Activated CD8-positive, alpha-beta memory T cell treated with anti-CD3 and anti-CD28 coated beads, Interleukin-2, amount 50 U/mL, for 1 hour (primary cell): ENCODE measurements at regions not wholly inside any gene's neighbourhood (a gene's known extent, or its start where the extent isn't known, plus 50 kb on each side); places are given as distances from the start of the nearest gene placed in this dataset.

Source experiments
- DNase-seq: peaks from one replicate; pipeline ENCODE4 v3.0.0-alpha.2; 2020; ENCODE audit errors: extremely low read depth

DNA sequence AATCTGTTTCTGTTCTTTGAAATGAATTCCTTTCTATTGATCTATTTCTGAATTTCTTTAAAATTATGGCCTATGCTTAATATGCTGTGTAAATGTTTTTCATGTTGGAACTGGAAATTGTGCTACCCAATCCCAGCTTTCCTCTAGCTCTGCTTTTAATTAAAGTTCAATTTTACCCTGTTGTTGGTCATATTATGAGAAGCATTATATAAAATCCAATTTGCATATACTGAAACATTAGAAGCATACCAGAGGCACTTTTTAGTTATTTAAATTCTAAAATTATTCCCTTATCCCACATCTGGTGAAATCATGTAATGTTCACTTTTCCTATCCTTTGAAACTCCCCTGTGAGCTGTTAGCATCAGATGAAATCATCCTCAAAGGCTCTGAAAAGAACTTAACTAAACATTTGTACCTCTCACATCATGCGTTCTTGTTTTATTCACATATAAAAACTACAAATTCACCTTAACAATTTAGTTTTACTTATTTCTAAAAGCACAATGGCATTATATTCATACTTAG, 160.6 kb upstream of the COL21A1 start:
- DNase-seq: no peak

DNA sequence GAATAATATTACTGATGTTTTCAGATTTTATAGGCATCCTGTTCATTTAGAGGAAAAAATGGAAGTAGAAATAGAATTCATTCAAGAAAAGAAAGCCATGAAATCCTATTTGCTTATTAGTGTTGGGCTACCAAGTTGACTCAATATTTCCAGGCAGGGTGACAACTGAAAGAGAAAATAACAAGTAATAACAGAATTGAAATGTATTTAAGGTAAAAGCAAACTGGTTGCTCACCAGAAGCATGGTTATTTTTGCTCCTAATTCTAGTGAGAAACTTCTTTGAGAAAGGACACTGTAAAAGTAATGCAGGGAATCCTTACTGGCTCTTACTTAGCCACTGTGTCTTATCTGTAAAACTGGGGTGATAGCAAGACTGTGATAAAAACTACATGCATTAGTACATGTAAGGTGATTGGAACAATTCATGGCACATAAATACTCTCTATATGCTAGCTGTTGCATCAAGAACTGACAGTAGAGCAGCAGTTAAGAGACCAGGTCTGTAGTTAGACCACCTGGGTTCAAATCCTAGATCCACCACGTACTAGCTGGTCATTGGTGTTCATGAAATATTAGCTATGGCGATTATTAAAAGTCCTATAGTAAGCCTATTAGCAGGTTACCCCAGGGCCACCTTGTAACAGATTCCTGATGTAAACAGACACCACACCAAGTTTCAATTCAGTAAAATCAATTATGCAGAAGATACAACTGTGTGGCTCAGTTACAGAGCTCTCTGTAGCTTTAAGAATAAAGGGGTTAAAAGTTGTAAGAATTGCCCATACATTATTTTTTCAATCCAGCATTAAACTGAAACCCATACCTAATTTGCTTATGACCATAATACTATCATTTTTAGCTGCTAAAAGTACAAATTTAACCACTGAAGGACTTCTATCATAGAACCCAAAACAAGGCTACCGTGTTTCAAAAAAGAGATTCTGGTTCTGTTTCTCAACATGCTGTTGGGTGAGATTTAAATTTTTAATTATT, 159.2 kb upstream of the COL21A1 start:
- no peak for DNase-seq

DNA sequence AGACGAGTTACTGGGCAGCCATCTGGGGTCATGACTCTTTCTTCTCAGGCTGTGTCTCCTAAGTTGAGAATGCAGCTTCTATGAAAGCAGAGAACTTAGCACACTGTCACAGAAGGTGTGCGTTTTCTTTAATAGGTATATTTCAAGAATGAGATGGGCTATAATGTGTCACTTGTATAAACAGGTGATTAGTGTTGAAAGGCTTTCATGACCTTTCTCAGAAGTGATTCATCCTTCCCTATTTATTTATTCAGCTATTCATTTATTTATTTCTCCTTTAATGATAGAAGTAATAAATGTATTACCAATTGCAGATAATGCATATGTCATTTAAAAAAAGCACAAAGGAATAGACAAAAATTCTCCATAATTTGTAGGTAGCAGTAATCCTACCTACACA, 157.2 kb upstream of the COL21A1 start:
- no peak for DNase-seq

DNA sequence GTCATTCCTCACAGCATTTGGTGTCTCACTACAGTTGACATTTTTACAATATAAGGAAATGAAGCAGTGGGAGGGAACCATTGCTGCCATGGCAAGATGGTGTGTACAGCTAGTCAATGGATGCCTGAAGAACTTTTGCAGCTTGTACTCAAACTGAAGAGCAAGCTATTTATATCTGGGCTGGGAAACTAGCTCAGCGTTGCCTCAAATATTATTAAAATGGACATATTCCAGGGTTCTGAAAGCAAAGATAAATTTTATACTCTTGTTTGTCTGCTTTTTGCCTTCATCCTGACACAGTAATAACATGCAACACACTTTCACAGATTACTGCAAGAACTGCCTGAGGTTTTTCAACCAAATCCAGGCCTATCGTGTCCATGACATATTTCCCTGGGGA, 156.4 kb upstream of the COL21A1 start:
- no peak for DNase-seq

DNA sequence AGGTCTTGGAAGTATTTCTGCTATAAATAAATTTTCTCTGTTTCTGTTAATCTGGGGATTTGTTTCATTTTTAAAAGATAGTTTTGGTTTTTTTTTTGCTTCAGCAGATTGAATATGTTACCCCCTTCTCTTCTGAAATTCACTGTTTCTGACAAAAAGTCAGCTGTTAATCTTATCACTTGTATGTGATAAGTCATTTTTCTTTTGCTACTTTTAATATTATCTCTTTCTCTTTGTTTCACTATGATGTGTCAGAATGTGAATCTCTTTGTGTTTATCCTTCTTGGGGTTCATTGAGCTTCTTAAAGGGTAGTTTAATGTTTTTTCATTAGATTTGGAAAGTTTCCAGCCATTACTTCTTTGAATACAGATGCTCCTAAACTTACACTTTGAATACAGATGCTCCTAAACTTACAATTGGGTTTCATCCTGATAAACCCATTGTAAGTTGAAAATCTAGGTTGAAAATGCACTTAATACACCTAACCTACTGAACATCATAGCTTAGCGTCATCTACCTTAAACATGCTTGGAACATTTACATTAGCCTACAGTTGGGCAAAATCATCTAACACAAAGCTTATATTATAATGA, 154.2 kb upstream of the COL21A1 start:
- no peak for DNase-seq

DNA sequence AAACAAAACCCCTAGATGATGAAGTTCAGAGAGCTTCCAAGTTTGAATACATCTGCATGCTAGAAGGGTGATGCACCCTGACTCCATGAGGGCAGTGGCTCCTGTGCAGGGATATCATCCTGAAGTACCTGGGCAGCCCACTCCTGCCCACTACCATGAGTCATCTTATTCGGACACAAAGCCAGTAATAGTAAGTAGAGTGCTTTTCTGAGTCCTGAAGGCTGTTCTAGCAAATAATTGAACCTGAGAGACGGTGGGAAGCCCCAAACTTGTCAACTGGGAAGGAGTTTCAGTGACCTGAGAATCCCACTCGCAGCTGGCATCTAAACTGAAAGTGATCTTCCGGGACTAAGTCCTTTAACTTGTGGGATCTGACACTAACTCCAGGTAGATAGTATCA, 152.9 kb upstream of the COL21A1 start:
- no peak for DNase-seq

DNA sequence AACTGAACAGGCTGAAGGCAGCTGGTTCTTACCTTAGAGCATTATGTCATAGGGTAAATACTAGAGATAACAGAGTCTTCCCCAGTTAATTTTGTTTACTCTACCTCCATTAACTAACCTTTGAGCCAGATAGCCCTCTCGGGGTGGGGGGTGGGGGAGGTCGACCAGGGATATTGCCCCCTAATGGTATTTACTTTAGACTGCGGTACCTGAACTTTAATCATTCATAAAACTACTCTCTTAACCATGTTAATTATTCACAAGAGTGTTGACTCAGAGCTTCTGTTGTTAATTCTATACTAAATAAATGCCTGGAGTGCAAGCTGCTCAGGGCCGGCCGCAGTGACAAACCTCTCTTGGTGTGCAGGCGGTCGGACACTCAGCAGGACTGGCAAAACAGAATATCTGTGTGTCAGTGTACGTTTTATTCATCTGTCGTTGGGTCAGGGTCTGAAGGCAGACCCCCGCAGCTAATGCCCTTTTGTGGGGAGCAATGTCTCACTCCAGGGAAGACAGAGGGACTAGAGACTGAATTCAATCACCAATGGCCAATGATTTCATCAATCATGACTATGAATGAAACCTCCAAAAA, 152.4 kb upstream of the COL21A1 start:
- no peak for DNase-seq

DNA sequence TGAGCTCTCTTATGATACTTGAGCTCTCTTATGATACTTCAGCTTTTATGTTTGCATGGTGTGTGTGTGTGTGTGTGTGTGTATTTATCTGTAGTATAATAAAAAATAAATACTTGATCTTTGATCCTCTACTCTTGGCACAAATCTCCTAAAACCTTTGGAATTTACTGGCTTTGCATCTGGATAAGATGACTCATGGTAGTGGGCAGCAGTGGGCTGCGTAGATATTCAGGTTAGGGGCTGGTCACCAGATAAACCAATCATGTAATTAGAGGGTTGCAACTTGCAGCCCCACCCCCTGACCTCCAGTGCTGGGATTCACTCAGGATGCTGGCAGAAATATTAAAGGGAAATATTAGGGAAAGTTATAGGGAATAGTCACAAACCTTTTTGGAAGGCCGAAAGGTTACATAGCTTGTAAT, 151.9 kb upstream of the COL21A1 start:
- DNase-seq: no peak

DNA sequence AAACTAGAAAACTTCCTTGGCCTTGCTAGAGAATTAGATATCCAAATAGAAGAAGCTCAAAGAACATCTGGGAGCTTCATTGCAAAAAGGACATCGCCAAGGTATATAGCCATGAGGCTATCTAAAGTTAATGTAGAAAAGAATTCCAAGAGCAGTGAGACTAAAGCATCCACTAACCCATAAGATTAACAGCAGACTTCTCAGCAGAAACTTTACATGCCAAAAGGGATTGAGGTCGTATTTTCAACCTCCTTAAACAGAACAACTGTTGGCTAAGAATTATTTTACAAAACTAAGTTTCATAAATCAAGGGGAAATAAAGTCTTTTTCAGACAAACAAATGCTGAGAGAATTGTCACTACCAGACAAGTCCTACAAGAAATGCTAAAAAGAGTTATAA, 149.1 kb upstream of the COL21A1 start:
- no peak for DNase-seq

DNA sequence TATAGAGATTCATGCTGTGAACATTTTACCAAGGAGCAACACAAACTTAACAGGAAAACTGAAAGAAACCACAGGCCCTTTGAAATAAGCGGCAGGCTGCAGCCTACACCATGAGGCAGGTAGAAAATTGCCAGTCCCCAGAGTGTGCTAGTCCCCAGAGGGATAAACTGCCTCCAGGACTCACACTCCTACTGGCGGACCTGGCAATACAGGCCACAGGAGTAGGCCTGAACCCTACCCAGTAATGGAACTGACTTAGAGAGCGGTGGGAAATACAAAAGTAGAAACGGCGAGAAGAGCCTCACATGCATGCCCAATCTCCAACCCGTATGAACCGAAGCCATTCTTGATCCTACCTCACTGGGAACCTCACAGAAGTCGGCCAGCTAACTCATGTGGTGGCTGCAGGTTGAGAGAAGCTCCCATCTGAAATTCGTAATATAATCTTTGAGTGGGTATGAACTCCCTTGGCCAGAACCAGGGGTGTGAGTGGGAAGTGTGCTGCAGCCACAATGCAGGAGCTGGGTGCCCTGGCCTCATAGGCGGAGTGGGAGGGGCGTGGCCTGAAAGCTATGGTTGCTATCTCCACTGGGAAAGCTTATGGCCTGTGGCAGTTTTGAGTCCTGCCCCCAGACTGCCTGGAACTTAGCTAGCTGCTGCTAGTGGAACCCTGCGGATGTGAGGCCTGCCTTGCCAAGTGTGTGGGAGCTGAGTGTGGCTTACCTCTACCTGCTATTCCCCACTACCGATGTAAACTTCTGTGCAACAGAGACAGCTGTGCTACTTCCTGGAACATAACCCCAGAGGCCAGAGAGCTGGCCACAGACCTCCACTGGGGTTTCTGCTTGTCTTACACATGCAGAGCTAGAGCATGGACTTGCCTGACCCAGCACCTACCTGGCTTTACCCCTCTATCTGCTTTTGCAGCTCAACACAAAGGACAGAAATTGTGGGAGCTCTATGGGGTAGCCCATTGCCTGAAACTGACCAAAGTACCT, 146.5 kb upstream of the COL21A1 start:
- no peak for DNase-seq

DNA sequence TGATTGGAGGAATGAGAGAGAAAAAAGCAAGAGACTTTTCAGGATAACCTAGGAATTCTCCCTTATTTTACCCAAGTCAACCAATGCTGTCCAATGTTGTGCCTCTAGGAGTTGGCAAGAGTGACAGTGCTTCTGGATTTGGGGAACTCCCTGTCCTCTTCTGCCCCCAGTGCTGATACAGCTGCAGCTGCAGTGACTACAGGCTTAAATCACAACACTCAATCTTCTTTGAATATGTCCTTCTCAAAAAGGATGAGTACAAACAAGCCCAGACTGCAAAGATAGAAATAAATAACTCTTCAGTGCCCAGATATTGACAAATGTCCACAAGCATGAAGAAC, 141.0 kb upstream of the COL21A1 start:
- DNase-seq: no peak

DNA sequence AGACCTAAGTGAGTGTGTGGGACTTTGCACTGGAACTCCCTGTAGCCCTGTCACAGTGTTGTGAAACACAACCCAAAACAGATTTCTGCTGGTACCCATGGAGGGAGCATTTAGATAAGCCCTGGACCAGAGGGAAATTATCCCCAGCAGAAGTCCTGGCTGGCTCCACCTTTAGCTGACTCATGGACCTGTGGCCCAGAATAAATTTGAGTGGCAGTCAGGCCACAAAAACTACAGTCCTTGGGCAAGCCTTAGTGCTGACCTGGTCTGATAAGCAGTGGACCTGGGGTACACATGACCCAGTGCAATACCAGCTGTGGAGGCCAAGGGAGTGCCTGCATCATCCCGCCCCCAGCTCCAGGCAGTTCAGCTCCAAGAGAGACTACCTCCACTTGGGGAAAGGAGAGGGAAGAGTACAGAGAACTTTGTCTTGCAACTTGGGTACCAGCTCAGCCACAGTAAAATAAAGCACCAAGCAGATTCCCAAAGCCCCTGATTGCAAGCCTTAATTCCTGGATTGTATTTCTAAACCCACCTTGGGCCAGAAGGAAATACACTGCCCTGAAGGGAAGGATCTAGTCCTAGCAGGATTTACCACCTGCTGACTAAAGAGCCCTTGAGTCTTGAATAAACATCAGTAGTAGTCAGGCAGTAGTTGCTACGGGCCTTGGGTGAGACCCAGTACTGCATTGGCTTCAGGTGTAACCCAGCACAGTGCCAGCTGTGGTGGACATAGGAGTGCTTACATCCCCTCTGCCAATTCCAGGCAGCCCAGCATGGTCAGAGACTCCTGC, 140.4 kb upstream of the COL21A1 start:
- no peak for DNase-seq

DNA sequence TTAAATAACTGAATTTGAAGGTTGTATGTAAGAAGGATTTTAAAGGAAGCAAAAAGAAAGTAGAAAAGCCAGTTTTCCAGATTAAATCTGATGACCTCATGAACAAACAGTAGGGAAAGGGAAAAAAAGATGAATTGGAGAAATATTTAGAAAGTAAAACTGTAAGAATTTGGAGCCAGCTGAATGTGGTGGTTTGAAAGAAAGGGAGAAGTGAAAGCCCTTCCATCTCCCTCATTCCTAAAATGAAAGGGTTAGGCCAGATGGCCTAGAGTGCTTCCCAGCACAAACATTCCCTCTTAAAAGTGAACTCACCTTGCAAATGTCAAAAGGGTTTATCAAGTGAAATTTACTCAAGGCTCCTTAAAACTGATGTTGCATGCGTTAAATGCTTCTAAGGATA, 139.3 kb upstream of the COL21A1 start:
- DNase-seq: no peak

DNA sequence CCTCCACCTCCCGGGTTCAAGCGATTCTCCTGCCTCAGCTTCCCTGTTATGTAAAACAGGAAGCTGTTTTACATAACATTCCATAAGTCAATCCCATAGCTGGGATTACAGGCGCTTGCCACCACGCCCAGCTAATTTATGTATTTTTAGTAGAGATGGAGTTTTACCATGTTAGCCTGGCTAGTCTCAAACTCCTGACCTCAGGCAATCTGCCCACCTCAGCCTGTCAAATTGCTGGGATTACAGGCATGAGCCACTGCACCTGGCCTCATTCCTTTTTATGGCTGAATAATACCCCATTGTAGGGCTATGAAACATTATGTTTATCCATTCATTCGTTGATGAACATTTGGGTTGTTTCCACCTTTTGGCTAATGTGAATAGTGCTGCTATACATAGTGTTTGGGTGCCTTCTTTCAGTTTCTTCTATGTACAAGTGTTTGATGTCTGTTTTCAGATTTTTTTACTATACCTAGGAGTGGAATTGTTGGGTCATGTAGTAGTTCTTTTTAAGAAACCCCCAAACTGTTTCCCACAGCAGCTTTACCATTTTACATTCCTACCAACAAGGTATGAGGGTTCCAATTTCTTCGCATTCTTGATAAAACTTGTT, 138.7 kb upstream of the COL21A1 start:
- no peak for DNase-seq

DNA sequence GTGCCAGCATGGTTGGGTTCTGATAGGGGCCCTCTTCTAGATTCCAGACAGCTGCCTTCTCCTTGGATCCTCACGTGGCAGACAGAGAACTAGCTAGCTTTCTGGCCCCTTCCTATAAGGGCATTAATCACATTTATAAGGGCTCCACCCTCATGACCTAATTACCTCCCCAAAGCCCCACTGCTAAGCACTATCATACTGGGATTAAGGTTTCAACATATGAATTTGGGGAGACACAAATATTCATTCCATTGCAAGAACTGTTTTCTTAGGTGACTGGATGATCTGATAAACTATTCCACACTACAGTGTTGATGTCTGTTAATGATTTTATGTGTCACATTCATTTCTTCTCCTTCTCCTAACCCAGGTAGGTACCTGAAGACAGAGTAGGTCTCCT, 135.8 kb upstream of the COL21A1 start:
- no peak for DNase-seq

DNA sequence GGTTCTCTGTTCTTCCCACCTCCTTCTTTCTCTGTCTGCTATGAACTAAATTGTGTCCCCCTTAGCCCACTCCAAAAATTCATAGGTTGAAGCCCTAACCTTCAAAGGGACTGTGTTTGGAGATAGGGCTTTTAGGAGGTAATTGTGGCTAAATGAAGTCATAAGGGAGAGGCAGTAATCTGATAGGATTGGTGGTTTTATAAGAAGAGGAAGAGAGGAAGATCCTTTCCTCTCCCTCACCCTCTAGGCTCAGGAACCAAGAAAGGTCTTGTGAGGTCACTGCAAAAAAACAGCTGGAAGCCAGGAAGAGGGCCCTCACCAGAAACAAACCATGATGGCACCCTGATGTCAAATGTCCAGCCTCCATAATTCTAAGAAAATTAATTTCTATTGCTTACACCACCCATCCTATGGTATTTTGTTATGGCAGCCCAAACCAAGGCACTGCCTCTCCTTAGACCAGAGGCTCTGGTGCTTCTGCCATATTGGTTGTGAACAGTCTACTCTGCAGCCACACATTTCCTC, 135.1 kb upstream of the COL21A1 start:
- no peak for DNase-seq

DNA sequence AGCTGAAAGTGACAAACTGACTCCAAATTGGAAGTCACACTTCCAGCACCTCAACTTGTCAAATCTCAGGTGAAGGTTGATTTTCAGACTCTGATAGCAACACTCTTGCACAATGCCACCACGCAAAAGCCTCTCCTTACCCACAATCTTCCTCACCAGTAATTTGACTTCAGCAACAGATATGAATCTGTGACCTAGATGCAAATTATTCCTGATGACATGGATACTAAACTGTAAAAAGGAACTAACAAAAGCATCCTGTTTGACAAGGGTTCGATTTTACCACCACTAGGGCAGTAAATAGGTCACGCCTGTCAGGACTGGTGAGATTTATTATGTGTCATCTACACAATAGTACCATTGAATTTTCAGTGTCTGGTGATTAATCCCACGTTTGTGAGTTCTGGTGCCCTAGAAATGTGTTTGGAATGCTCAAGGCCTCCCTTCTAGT, 134.4 kb upstream of the COL21A1 start:
- DNase-seq: no peak

DNA sequence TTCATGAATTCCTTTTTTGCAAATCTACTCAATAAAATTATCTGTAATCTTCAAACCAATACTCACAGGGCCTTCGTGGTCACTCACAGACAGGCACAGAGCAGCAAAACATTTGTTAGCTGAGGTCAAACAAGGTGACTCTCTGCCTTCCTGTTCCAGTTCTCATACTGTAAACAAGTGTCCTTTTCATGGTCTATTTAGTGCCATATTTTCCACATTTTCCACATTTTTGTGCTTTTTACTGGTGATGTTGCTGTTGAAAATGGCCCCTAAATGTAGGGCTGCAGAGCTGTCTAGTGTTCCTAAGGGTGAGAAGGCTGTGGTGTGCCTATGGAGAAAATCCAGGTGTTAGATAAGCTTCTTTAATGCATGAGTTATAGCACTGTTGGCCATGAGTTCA, 133.1 kb upstream of the COL21A1 start:
- DNase-seq: no peak

DNA sequence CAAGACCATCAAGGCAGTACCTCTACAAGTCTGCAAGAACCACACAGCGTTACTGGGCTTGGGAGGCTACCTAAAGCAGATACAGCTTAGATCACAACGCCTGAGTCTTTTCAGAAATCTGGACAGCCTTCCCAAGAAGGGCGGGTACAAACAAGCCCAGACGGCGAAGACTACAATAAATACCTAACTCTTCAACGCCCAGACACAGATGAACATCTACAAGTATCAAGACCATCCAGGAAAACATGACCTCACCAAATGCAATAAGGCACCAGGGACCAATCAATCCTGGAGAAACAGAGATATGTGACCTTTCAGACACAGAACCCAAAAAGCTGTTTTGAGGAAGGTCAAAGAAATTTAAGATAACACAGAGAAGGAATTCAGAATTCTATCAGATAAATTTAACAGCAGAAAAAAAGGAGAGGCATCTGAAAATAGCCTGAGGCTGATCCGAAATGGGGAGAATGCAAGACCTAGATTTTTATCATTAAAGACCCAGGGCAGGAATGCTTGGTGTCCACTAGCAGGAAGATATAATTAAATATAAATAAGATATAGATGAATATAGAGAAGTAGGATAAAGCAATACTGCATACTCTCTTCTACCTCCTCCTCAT, 131.7 kb upstream of the COL21A1 start:
- DNase-seq: no peak

DNA sequence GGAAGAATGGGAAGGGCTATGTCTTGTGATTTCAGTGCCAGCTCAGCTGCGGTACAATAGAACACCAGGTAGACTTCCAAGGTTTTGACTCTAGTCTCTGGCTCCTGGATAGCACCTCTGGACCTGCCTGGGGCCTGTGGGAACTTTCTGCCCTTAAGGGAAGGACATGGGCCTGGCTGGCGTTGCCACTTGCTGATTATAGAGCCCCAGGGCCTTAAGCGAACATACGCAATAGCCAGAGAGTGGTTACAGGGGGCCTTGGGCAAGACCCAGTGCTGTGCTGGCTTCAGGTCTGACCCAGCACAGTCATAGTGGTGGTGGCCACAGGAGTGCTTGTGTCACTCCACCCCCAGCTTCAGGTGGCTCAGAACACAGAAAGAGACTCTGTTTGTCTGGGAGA, 131.1 kb upstream of the COL21A1 start:
- DNase-seq: no peak
